ENCODE measurements at regions not wholly inside any gene's neighbourhood (a gene's known extent, or its start where the extent isn't known, plus 50 kb on each side); places are given as distances from the start of the nearest gene placed in this dataset.

DNA sequence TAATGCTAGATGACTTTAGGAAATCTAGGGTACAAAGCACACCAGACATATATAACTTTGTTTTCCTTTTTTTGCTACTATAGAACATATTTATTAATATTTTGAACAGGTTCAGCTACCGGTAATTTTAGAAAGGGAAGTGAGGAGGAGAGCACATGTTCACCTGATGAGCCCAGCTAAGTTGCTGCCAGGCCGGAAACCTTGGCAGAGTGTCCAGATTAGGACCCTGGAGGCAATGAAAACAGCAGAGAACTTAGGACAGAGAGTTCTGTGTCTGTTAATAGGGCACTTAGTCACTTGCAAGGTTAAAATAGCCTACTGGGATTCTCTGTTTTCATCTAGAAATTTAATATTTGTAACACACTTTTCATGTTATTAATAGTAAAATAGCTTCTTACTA lies 348.9 kb upstream of the CPEB2 start:
- Mint-ChIP-seq H3K4me3 (no peak overlapping the region), H3K36me3 (ENCODE audit: low read depth) (no peaks in the 10 kb centered on the region), H3K27ac (no peak overlapping the region), H3K9me3 (no peaks in the 10 kb centered on the region), H3K4me1 (peaks cover under 1% of the 10 kb centered on the region), H3K27me3 (ENCODE audit: insufficient read depth) (no peaks in the 10 kb centered on the region)
- no peak overlapping the region for H3K9ac ChIP-seq (ENCODE audit: extremely low read depth, low read length, poor library complexity, severe bottlenecking)
- H3K36me3 ChIP-seq (ENCODE audit: control insufficient read depth, insufficient read depth, low read length) = no peaks in the 10 kb centered on the region
- no peak overlapping the region for H3K4me3 ChIP-seq (ENCODE audit: low read length)
- H3K27me3 ChIP-seq (ENCODE audit: control insufficient read depth, insufficient read depth, low read length, poor library complexity, severe bottlenecking) = no peaks in the 10 kb centered on the region
- no peaks in the 10 kb centered on the region for H3K9me3 ChIP-seq (ENCODE audit: control insufficient read depth, low read length)
- H3K27ac ChIP-seq (ENCODE audit: low read depth, low read length) = no peak overlapping the region
- H3K4me1 ChIP-seq (ENCODE audit: control insufficient read depth, insufficient read depth, low read length) = no peaks in the 10 kb centered on the region
- WGBS, 2 experiments (ENCODE audit: insufficient coverage in 1 of 2, insufficient read length in 1 of 2) = 88 to 100% methylated on average over 2 of the region's 2 CpGs
- no peak for DNase-seq
- TF ChIP-seq, protein P1, sequence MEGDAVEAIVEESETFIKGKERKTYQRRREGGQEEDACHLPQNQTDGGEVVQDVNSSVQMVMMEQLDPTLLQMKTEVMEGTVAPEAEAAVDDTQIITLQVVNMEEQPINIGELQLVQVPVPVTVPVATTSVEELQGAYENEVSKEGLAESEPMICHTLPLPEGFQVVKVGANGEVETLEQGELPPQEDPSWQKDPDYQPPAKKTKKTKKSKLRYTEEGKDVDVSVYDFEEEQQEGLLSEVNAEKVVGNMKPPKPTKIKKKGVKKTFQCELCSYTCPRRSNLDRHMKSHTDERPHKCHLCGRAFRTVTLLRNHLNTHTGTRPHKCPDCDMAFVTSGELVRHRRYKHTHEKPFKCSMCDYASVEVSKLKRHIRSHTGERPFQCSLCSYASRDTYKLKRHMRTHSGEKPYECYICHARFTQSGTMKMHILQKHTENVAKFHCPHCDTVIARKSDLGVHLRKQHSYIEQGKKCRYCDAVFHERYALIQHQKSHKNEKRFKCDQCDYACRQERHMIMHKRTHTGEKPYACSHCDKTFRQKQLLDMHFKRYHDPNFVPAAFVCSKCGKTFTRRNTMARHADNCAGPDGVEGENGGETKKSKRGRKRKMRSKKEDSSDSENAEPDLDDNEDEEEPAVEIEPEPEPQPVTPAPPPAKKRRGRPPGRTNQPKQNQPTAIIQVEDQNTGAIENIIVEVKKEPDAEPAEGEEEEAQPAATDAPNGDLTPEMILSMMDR (conservative IDR thresholded peaks at IDR 0.05) = no peak

DNA sequence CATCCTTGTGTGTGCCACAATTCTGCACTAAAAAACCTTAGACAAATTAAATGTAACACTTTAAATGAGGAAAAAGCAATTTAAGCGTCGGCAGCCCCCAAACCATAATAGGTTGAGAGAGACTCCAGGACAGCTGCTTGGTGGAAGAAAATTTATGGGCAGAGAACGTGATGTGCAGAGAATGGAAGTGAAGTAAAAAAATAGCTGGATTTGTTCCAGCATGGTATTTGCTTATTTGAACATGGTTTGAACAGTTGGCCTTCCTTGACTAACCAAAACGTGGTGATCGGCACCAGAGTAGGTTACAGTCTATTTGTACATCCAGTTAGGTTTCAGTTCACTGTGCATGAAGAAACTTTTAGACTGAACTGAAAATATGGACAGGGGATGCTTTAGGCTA lies 343.0 kb upstream of the CPEB2 start:
- Mint-ChIP-seq H3K9me3 (peaks cover 5% of the 10 kb centered on the region), H3K27ac (no peak overlapping the region), H3K27me3 (ENCODE audit: insufficient read depth) (no peaks in the 10 kb centered on the region), H3K36me3 (ENCODE audit: low read depth) (no peaks in the 10 kb centered on the region), H3K4me3 (no peak overlapping the region), H3K4me1 (peaks cover 4% of the 10 kb centered on the region)
- Histone ChIP-seq H3K27ac (ENCODE audit: low read depth, low read length) (no peak overlapping the region), H3K27me3 (ENCODE audit: control insufficient read depth, insufficient read depth, low read length, poor library complexity, severe bottlenecking) (no peaks in the 10 kb centered on the region), H3K9ac (ENCODE audit: extremely low read depth, low read length, poor library complexity, severe bottlenecking) (no peak overlapping the region), H3K9me3 (ENCODE audit: control insufficient read depth, low read length) (no peaks in the 10 kb centered on the region), H3K36me3 (ENCODE audit: control insufficient read depth, insufficient read depth, low read length) (no peaks in the 10 kb centered on the region), H3K4me3 (ENCODE audit: low read length) (no peak overlapping the region), H3K4me1 (ENCODE audit: control insufficient read depth, insufficient read depth, low read length) (no peaks in the 10 kb centered on the region)
- 85 to 93% methylated on average over 3 to 5 of the region's 5 CpGs for WGBS, 2 experiments (ENCODE audit: insufficient coverage in 1 of 2, insufficient read length in 1 of 2)
- DNase-seq = no peak
- TF ChIP-seq, protein P1 (conservative IDR thresholded peaks at IDR 0.05) = no peak

DNA sequence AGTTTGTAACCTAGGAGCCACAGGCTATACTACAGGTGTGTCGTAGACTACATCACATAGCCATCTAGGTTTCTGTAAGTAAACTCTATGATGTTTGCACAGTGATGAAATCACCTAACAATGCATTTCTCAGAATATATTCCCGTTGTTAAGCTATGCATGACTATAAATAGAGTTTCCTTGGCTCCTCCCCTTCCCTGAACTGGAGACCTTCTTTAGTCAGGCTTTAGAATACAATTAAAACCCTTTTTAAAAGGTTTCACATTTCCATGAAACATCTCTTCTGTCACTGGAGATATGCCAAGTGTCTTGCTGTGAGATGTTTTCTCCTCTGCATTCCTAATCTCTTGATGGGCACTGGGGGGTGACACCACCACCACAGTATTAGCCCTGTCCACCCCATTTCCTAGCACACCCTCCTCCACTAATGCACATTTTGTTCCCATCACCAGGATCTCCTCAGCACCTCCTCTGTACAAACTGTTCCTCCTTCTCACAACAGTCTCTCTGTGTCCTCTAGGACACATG lies 334.6 kb upstream of the CPEB2 start:
- WGBS, 2 experiments (ENCODE audit: insufficient coverage in 1 of 2, insufficient read length in 1 of 2) = 89 to 93% methylated on average over 2 of the region's 2 CpGs

More for the DNA sequence above, 334.6 kb upstream of the CPEB2 start:
- Mint-ChIP-seq H3K9me3 (peaks cover 12% of the 10 kb centered on the region), H3K27ac (no peak overlapping the region), H3K4me3 (no peak overlapping the region), H3K4me1 (peaks cover 5% of the 10 kb centered on the region), H3K27me3 (ENCODE audit: insufficient read depth) (no peaks in the 10 kb centered on the region), H3K36me3 (ENCODE audit: low read depth) (peaks cover 3% of the 10 kb centered on the region)
- Histone ChIP-seq H3K4me3 (ENCODE audit: low read length) (no peak overlapping the region), H3K36me3 (ENCODE audit: control insufficient read depth, insufficient read depth, low read length) (no peaks in the 10 kb centered on the region), H3K9ac (ENCODE audit: extremely low read depth, low read length, poor library complexity, severe bottlenecking) (no peak overlapping the region), H3K4me1 (ENCODE audit: control insufficient read depth, insufficient read depth, low read length) (no peaks in the 10 kb centered on the region), H3K27me3 (ENCODE audit: control insufficient read depth, insufficient read depth, low read length, poor library complexity, severe bottlenecking) (no peaks in the 10 kb centered on the region), H3K27ac (ENCODE audit: low read depth, low read length) (no peak overlapping the region), H3K9me3 (ENCODE audit: control insufficient read depth, low read length) (peaks cover 10% of the 10 kb centered on the region)
- TF ChIP-seq, protein P1 (conservative IDR thresholded peaks at IDR 0.05) = no peak
- DNase-seq = no peak
